ENCODE measurements at regions not wholly inside any gene's neighbourhood (a gene's known extent, or its start where the extent isn't known, plus 50 kb on each side); places are given as distances from the start of the nearest gene placed in this dataset.
"Not testable (repeated sequence)": the region's sequence is repeated elsewhere in the genome, so short reads cannot be mapped to it uniquely, and the experiment has no call there.

DNA sequence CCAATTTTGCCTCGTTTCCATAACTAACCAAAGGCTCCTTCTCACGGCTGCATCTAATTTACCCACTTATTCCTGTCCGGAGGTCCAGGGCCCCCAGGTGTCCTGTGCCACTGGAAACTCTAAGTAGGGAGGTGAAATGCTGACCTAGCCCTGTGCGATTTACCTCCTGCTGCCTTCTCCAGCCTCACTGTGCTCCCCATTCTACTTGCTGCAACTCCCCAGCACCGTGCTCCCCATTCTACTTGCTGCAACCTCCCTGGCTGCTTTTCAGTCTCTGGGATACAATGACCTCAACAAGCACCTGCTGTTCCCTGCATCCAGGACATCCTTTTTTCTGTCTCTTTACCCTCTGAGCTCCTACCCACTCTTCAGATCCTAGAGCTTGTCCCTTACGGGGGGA, 254.7 kb upstream of the PROK2 start:
- intact Hi-C loops (cut with DNase I): no loop called here

DNA sequence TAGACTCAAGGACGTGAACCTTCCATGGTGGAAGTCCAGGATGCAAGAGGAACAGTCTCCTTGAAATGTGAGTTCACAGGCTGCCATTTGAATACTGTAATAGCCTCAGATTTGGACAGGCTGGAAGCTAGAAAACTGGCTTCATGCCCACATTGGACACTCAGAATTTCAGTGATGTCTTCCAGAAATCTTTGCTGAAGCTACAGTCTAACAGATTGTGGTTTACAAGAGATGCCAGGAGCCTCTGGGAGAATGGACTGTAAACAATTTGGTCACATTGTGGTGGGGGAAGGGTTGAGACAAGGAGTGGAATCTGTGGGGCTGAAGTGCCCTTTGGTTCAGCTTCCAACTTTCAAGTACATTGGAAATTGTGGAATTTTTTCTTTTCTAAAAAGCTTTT, 252.0 kb upstream of the PROK2 start:
- intact Hi-C loops (cut with DNase I): no loop called here
- no peak for DNase-seq

More for the DNA sequence above, 254.7 kb upstream of the PROK2 start:
- no peak for DNase-seq

DNA sequence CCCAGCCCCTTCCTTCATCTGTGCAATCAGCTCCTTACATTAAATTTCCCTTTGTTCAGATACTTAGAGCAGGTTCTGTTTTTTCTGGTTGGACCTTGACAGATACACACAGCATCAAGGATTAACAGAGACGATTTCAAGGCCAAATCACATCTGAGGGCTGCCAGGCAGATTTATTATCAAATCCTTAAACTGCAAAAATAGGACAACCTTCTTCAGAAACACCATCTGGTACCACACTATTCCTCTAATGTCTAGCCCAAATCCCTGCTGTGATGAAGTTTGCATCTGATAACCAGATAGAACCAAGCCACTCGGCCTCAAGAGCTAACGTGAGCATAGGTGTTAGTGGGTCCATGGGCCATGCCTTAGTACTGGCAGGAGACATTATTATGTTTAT, 250.7 kb upstream of the PROK2 start:
- no peak for DNase-seq

DNA sequence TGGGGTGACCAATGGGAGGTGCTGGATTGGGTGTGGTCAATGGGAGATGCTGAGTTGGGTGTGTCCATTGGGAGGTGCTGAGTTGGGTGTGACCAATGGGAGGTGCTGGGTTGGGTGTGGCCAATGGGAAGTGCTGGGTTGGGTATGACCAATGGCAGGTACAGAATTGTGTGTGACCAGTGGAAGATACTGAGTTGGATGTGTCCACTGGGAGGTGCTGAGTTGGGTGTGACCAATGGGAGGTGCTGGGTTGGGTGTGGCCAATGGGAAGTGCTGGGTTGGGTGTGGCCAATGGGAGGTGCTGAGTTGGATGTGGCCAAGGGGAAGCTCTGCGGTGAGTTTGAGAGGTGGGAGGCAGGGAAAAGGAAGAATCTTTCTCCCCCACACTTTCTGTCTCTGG, 250.0 kb upstream of the PROK2 start:
- no peak for DNase-seq
- intact Hi-C loops (cut with DNase I): no loop called here

More for the DNA sequence above, 250.7 kb upstream of the PROK2 start:
- intact Hi-C loops (cut with DNase I): no loop called here

DNA sequence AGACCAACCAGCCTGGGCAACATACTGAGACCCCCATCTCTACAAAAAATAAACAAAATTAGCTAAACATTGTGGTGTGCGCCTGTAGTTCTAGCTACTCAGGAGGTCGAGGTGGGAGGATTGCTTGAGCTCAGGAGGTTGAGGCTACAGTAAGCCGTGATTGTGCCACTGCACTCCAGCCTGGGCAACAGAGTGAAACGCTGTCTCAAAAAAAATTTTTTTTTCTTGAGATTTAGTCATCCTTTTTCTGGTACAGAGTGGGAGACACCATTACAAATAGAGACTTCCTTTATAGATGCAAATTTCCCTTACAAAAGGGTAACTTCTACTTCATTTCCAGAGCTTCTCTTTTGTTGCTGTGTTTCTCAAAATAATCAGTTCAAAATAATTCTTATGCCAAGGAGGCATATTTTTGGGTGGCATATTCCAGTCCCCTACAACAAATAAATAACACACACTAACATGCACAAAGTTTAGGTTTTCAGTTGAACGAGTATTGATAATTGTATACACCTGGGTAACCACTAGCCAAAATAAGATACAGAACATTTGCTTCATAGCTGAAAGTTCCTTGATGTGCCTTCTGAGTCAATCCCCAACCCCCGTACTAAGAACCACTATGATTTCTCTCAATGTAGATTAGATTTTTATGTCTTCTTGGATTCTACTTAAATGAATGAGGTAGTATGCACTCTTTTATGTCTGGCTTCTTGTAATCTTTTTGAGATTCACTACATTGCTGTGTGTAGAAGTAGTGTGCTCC, 248.9 kb upstream of the PROK2 start:
- intact Hi-C loops (cut with DNase I): no loop called here

DNA sequence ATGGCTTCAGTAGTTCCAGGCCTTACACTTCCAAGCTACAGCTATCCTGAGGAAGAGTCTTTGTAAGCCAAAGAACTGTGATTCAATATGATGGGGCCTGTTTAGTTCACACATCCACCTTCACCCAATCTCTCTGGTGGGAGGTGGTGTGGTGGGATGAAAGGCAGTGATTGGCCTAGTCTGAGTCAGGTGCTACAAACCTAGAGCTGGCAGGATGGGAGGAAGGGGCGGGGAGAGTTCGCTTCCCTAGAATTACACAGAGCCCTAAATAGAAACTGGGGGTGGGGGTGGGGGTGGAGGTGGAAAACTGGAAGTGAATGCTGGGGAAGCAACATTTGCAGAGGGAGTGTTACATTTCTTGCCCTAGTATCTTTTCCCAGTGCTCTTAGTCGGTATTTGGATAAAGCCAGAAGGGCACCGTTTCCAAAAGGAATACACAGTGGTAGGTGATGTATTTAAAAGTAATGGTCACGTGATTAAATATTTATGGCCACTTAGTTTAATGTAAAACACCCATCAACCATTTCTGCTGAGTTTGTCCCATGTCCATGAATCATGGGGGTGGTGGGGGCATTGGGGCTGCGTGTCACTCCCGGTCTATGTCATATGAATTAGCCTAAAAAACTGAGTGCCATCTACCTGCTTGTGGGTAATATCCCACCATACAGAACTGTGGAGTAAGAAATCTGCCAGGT, 247.6 kb upstream of the PROK2 start:
- DNase-seq: peak; percentile 31 to 93 (median 74)
- intact Hi-C loops (cut with DNase I): no loop called here

More for the DNA sequence above, 248.9 kb upstream of the PROK2 start:
- no peak for DNase-seq

DNA sequence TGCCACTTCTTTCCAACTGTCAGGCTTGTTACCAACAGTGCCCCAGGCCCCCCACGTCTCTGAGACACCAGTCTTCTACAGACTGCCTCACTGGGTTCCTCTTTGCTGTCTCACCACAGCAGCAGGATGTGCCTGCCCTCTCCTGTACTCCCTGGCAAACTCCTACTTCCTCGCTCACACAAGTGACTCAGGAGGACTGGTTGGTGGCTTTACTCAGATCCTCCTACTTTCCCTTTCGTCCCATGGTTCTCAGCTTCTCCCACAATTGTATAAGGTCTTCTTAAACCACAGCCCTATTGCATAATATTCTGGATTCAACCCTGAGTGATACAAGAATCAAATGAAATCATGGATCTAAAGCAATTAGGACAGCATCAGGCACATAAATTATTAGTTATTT, 246.6 kb upstream of the PROK2 start:
- intact Hi-C loops (cut with DNase I): no loop called here
- DNase-seq: peak in 32 of 42 donors; percentile 5 to 72 (median 36)

DNA sequence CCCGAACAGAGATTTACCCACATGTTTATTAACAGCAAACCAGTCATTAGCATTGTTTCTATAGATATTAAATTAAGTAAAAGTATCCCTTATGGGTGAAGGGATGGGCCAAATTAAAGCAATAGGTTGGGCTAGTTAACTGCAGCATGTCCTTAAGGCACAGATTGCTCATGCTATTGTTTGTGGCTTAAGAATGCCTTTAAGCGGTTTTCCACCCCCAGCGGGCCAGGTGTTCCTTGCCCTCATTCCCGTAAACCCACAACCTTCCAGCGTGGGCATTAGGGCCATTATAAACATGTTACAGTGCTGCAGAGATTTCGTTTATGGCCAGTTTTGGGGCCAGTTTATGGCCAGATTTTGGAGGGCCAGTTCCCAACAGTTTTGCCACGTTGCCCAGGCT, 245.3 kb upstream of the PROK2 start:
- DNase-seq; intact Hi-C loops (cut with DNase I): not testable (repeated sequence)

DNA sequence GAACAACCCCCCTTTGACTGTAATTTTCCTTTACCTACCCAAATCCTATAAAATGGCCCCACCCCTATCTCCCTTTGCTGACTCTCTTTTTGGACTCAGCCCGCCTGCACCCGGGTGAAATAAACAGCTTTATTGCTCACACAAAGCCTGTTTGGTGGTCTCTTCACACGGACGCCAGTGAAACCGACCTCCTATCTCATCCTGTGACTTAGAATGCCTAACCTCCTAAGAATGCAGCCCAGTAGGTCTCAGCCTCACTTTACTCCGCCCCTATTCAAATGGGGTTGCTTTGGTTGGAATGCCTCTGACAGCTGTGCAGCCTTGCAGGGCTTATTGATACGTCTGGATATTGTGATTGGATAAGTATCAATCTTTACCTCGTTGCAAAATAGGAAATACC, 243.8 kb upstream of the PROK2 start:
- DNase-seq; intact Hi-C loops (cut with DNase I): not testable (repeated sequence)

DNA sequence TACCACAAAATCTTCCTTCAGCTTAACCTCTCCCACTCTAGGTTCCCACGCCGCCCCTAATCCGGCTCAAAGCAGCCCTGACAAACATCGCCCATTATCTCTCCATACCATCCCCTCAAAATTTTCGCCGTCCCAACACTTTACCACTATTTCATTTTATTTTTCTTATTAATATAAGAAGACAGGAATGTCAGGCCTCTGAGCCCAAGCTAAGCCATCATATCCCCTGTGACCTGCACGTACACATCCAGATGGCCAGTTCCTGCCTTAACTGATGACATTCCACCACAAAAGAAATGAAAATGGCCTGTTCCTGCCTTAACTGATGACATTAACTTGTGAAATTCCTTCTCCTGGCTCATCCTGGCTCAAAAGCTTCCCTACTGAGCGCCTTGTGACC, 243.4 kb upstream of the PROK2 start:
- intact Hi-C loops (cut with DNase I); DNase-seq: not testable (repeated sequence)

DNA sequence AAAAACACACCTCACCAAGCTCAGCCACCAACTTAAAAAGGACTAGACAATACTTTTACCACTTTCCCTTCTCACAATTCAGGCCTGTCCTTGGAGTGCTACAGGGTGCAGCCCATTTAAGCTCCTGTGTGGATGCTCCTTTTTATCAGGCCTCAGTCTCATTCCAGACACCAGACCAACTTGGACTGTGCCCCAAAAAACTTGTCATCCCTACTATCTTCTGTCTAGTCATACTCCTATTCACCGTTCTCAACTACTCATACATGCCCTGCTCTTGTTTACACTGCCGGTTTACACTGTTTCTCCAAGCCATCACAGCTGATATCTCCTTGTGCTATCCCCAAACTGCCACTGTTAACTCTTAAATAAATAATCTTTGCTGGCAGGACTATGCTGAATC, 242.8 kb upstream of the PROK2 start:
- intact Hi-C loops (cut with DNase I); DNase-seq: not testable (repeated sequence)

DNA sequence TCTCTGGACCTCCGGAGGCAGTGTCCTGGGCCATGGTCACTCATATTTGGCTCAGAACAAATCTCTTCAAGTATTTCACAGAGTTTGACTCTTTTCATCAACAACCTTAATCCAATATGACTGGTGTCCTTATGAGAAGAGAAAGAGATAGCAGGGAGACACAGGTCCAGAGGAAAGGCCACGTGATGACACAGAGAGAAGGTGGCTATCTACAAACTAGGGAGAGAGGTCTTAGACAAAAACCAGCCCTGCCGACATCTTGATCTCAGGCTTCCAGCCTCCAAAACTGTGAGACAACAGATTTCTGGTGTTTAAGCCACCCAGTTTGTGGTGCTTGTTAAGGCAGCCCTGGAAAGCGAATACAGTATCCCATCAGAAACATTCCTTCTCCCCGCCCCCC, 237.1 kb upstream of the PROK2 start:
- DNase-seq: no peak
- intact Hi-C loops (cut with DNase I): no loop called here

DNA sequence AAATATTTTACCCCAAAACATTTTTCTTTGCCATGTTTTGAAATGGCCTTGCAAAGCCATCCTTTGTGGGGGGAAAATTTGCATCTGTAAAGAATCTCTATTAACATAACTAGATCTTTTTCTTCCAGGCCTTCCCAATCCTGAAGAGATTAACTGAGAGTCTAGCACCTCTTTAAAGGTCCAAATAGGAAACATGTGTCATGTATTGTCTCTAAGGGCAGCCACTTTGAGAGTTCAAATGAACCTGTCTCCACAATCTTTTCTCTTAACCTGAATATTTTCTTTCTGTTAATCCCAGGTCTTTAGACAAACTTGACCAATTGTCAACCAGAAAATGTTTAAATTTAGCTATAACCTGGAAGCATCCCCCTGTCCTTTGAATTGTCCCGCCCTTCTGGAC, 236.6 kb upstream of the PROK2 start:
- no peak for DNase-seq
- intact Hi-C loops (cut with DNase I): no loop called here

DNA sequence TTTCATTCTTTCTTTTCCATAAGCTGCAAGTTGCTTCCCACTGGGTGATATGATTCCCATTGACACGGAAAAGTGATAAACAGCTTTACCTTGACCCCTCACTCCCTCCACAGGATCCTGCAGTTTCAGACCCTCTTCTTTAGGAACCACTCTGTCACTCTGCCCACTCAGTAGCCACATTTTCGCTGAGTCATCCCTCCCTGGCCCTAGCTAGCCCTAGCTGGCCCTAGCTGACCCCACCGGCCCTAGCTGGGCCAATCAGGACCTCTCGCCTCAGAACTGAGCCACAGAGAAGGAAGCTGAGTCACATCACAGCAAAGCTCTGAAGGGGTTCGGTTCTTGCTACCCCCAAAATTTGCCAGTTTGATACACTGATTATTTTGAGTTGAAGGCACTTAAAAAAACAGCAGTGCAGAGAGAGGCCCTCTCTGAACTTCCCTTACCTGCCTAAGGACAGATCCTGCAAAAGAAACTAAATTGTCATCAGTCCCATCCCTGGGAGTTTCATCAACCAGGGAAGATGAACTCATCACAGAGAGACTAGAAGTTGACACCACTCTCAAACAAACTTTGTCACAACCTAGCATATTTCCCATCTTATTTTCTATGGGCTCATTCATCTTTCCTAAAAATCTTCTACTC, 233.5 kb upstream of the PROK2 start:
- intact Hi-C loops (cut with DNase I): no loop called here
- no peak for DNase-seq

DNA sequence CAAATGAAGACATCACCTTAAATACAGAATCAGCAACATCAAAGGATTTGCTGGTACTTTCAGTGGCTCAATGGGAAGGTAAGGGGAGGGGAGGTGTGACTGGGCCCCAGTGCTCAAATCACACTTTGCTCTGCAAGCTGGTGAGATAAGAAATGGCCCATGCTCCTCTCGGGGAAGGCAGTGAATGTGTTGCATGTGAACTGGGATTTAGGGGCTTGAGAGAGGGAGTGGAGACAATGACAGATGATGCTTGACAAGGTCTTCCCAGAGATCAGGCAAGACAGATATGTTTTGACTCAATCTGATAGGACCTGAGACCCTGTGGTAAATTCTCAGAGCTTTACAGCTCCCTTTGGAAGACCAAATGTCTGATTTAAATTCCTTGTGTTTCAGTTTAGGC, 233.0 kb upstream of the PROK2 start:
- intact Hi-C loops (cut with DNase I): no loop called here
- no peak for DNase-seq

DNA sequence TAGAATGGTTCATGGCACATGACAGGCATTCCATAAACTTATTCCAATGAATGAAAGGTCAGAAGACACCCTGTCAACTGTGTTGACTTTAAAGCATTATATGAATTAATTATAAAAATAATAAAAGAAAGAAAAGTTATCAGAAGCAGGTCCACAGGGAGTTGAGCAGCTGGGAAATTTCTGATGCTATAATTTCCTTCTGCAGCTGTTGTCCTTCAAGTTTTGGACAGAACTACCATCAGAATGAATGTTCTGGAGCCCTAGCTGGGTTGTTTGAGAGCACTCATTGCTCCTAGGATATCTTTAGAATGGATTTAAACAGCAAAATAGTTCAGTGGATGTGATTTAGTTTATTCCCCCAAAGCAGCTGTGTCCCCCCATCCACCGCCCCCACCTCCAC, 232.4 kb upstream of the PROK2 start:
- intact Hi-C loops (cut with DNase I): no loop called here
- no peak for DNase-seq

DNA sequence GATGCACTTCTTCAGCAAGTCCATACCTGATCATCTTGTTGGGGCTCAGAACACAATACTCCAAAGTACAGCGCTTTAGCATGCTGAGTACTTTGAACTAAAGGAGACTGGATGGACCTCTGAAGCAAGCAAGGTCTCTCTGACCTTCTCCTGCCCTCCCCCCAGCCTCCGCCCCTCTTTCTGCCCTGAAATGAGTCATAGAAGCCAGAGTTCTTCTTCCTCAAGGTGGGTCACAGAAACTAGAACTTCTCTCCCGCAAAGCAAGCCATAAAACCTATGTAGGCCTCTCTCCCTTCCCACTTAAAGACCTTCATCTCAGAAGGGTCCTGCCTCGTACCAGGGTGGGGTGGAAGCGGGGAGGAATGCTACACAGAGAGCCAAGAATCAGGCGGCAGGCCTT, 230.5 kb upstream of the PROK2 start:
- intact Hi-C loops (cut with DNase I): no loop called here
- no peak for DNase-seq

DNA sequence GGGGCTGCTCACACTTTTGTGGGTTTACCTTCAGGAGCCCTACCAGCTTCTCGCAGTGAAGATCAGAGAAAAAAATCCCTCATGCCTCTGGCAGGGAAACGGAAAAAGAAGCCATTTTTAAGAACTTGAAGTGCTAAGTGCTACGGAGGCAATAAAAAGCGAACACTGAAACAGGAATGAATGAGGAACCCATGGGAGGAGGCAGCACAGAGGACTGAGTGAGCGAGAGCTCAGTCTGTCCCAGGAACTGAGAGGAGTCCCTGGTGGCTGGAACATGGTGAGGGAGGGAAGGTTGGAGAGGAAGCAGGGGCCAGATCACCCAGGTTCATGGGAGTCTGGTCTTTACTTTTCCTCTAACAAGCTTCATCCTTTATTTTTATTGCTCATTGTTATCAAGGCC, 228.1 kb upstream of the PROK2 start:
- intact Hi-C loops (cut with DNase I): no loop called here
- DNase-seq: no peak

DNA sequence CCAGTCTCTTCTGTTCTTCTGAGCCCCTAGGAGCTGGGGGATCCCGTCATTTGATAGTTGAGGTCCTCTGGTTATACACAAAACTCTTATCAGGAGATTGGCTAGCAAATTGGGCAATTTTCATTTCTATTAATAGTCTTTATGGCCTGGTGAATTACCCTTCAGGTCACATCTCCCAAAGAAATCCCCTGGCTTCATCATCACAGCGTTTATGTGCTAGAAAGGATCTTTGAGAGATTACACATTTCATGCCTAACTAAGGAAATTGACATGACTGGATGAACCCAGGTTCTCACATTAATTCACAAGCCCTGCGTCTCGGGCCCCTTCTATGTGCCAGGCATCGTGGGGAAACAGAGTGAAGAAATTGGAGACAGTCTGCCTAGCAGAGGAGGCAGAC, 227.4 kb upstream of the PROK2 start:
- intact Hi-C loops (cut with DNase I): no loop called here
- DNase-seq: no peak

DNA sequence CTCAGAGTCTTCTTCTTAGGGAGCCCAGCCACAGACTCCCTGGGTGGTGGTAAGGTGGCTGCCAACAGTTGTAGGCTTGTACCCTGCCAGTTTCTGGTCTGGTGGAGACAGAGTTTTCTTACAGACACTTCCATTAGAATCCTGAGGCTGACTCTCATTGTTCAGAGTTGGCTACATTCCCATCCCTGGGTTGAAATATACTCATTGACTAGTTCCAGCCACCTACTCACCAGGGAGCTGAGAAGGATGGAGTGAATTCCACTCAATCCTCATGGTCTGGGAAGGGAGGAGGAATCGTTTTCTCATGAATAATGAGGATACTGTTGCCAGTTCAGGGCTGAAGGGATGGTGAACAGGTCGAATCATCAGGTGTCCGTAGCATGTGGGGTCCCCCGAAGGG, 226.5 kb upstream of the PROK2 start:
- intact Hi-C loops (cut with DNase I): no loop called here
- no peak for DNase-seq

All from head of caudate nucleus (tissue), 42 donors.